NCI-H187 treated with DMSO at 0.1 percent for 48 hours (cell line): ENCODE measurements at regions not wholly inside any gene's neighbourhood (a gene's known extent, or its start where the extent isn't known, plus 50 kb on each side); places are given as distances from the start of the nearest gene placed in this dataset.

Experiments
- DNase-seq: peaks from one replicate; lab custom pipeline; 2025; lab: John Stamatoyannopoulos, UW

- no peak for DNase-seq
Observed at GRCh38 chr14:42927313-42927712, 1320.6 kb downstream of the LRFN5 start.

GRCh38 chr14:42921901-42922300 lies 1315.2 kb downstream of the LRFN5 start:
- DNase-seq, result no peak

- DNase-seq, result no peak
Observed at GRCh38 chr14:42918615-42919014, 1311.9 kb downstream of the LRFN5 start.

GRCh38 chr14:42911642-42912041 lies 1305.0 kb downstream of the LRFN5 start:
- DNase-seq, result no peak

- no peak for DNase-seq
Observed at GRCh38 chr14:42909659-42910058, 1303.0 kb downstream of the LRFN5 start.

GRCh38 chr14:42893183-42893582 lies 1286.5 kb downstream of the LRFN5 start:
- no peak for DNase-seq

- no peak for DNase-seq
Observed at GRCh38 chr14:42884100-42884499, 1277.4 kb downstream of the LRFN5 start.

GRCh38 chr14:42877716-42878115 lies 1271.0 kb downstream of the LRFN5 start:
- no peak for DNase-seq

- DNase-seq, result peak; percentile 77
Observed at GRCh38 chr14:42872786-42873185, 1266.1 kb downstream of the LRFN5 start.

GRCh38 chr14:42869681-42870080 lies 1263.0 kb downstream of the LRFN5 start:
- DNase-seq, result no peak

GRCh38 chr14:42862114-42862513 lies 1255.4 kb downstream of the LRFN5 start:
- DNase-seq, result no peak

- no peak for DNase-seq
Observed at GRCh38 chr14:42860371-42860770, 1253.7 kb downstream of the LRFN5 start.

- no peak for DNase-seq
Observed at GRCh38 chr14:42856106-42856505, 1249.4 kb downstream of the LRFN5 start.

GRCh38 chr14:42855085-42855484 lies 1248.4 kb downstream of the LRFN5 start:
- no peak for DNase-seq

- no peak for DNase-seq
Observed at GRCh38 chr14:42854061-42854460, 1247.4 kb downstream of the LRFN5 start.

- DNase-seq, result no peak
Observed at GRCh38 chr14:42848652-42849051, 1242.0 kb downstream of the LRFN5 start.

- no peak for DNase-seq
Observed at GRCh38 chr14:42814817-42815216, 1208.1 kb downstream of the LRFN5 start.

GRCh38 chr14:42806909-42807315 lies 1200.2 kb downstream of the LRFN5 start:
- no peak for DNase-seq

- DNase-seq, result peak; percentile 67
Observed at GRCh38 chr14:42804141-42804540, 1197.5 kb downstream of the LRFN5 start.

- DNase-seq, result no peak
Observed at GRCh38 chr14:42802346-42802745, 1195.7 kb downstream of the LRFN5 start.

- DNase-seq, result no peak
Observed at GRCh38 chr14:42792166-42792565, 1185.5 kb downstream of the LRFN5 start.

- no peak for DNase-seq
Observed at GRCh38 chr14:42782754-42783153, 1176.1 kb downstream of the LRFN5 start.

- no peak for DNase-seq
Observed at GRCh38 chr14:42778984-42779383, 1172.3 kb downstream of the LRFN5 start.

- DNase-seq, result no peak
Observed at GRCh38 chr14:42750771-42751170, 1144.1 kb downstream of the LRFN5 start.

GRCh38 chr14:42742084-42742483 lies 1135.4 kb downstream of the LRFN5 start:
- DNase-seq, result no peak
